ENCODE measurements at regions not wholly inside any gene's neighbourhood (a gene's known extent, or its start where the extent isn't known, plus 50 kb on each side); places are given as distances from the start of the nearest gene placed in this dataset.

- WGBS, 2 experiments (ENCODE audit: extremely low coverage in 1 of 2, insufficient coverage in 1 of 2, insufficient read length in 1 of 2, insufficient replicate concordance in 2 of 2, low coverage in 1 of 2, low lambda C conversion rate in 2 of 2, missing lambda C conversion rate in 1 of 2) = 86% methylated on average over 2 of the region's 2 CpGs; no CpG with 5 or more reads in 1 of the 2 experiments
- H3K79me2 ChIP-seq (ENCODE audit: control insufficient read depth in 1 of 2, insufficient read depth in 2 of 2, low read length in 2 of 2) = no peaks in the 10 kb centered on the region
- ChIA-PET CTCF (ENCODE audit: partially characterized antibody) (interaction anchor here (0.6 to 2.6 kb wide), 8 partner anchors 7 to 840 kb away, joined by 3 to 19 read pairs (median 4); no protein-coding TSS in a partner anchor), POLR2A (ENCODE audit: partially characterized antibody) (interaction anchor here (0.6 kb wide), 1 partner anchor 49 kb away, joined by 3 read pairs; no protein-coding TSS in a partner anchor)
- H2BK12ac ChIP-seq (ENCODE audit: low read depth, low read length) = no peak overlapping the region
- no peaks in the 10 kb centered on the region for H3K4me1 ChIP-seq (replicated peaks in 1 of 4; ENCODE audit: control insufficient read depth in 3 of 4, insufficient read depth in 4 of 4, low read length in 3 of 4)
- H3K27me3 ChIP-seq (replicated peaks in 1 of 4; ENCODE audit: control insufficient read depth in 3 of 4, extremely low read depth in 1 of 4, insufficient read depth in 3 of 4, low read length in 3 of 4) = peaks cover 0 to 2% (median 0%) of the 10 kb centered on the region in 4 experiments; a peak in 1 of 7 replicates
- H3K4me2 ChIP-seq (ENCODE audit: insufficient read depth in 1 of 2, low read depth in 2 of 2, low read length in 2 of 2) = no peak overlapping the region
- no peak overlapping the region for H3K56ac ChIP-seq (replicated peaks; ENCODE audit: insufficient read length, low read depth, low read length)
- H2BK120ac ChIP-seq (replicated peaks; ENCODE audit: low read depth, low read length) = no peak overlapping the region
- no peak overlapping the region for H2BK15ac ChIP-seq (ENCODE audit: low read length)
- no peaks in the 10 kb centered on the region for H4K20me1 ChIP-seq (replicated peaks in 1 of 2; ENCODE audit: control insufficient read depth in 1 of 2, insufficient read depth in 2 of 2, low read length in 2 of 2)
- no peak overlapping the region for H4K8ac ChIP-seq (ENCODE audit: extremely low read depth, insufficient read depth, low read length)
- no peak overlapping the region for H2AK5ac ChIP-seq (ENCODE audit: low read depth, low read length)
- H3K9ac ChIP-seq (replicated peaks in 1 of 4; ENCODE audit: extremely low read depth in 1 of 4, low read depth in 3 of 4, low read length in 3 of 4) = no peak overlapping the region
- H4K5ac ChIP-seq (ENCODE audit: insufficient read length, low read depth, low read length) = no peak overlapping the region
- no peak overlapping the region for H3K23ac ChIP-seq (ENCODE audit: insufficient read length)
- H3K4me3 ChIP-seq (ENCODE audit: extremely low read depth in 1 of 4, insufficient read depth in 2 of 4, low read depth in 3 of 4, low read length in 4 of 4) = no peak overlapping the region
- no peak overlapping the region for H3K27ac ChIP-seq (ENCODE audit: low read depth, low read length)
- H3K9me3 ChIP-seq (ENCODE audit: insufficient read depth in 2 of 2, low read depth in 1 of 2, low read length in 1 of 2) = no peaks in the 10 kb centered on the region
- no peaks in the 10 kb centered on the region for H3K23me2 ChIP-seq (ENCODE audit: low read depth, low read length)
- H3K4ac ChIP-seq (replicated peaks; ENCODE audit: insufficient read length, low read depth, low read length) = no peak overlapping the region
- no peaks in the 10 kb centered on the region for H3K36me3 ChIP-seq (ENCODE audit: control insufficient read depth in 2 of 4, insufficient read depth in 4 of 4, low read length in 3 of 4)
- no peak overlapping the region for H2BK20ac ChIP-seq (ENCODE audit: low read length)
- H2AFZ ChIP-seq (ENCODE audit: low read length) = no peak overlapping the region
- no peak overlapping the region for H2BK5ac ChIP-seq (ENCODE audit: low read depth, low read length)
- H3K79me1 ChIP-seq (ENCODE audit: low read depth, low read length) = no peaks in the 10 kb centered on the region
- H3K14ac ChIP-seq (ENCODE audit: insufficient read length) = no peak overlapping the region
- no peak overlapping the region for H4K91ac ChIP-seq (replicated peaks; ENCODE audit: insufficient read length, low read length)
- no peak for TF ChIP-seq JUND (IDR thresholded peaks at IDR 0.05; ENCODE audit: low read length)
- TF ChIP-seq FOSL1 (IDR thresholded peaks at IDR 0.05; ENCODE audit: insufficient read depth, low read depth, low read length) = no peak
- TF ChIP-seq BRCA1 (IDR thresholded peaks at IDR 0.05; ENCODE audit: low read depth, low read length) = no peak
- no peak for FAIRE-seq
- H3K18ac ChIP-seq (ENCODE audit: extremely low read depth, low read length) = no peak overlapping the region
- no peak for DNase-seq (ENCODE audit: low read depth in 1 of 2, low spot score in 2 of 2)
Observed at GRCh38 chr6:159118924-159119323, 50.3 kb upstream of the FNDC1 start.

All from H1 (cell line).